HepG2 (cell line): ENCODE measurements at regions not wholly inside any gene's neighbourhood (a gene's known extent, or its start where the extent isn't known, plus 50 kb on each side); places are given as distances from the start of the nearest gene placed in this dataset.

Source experiments
- ISL2 ChIP-seq: sonication (generic); formaldehyde crosslinking; IDR thresholded peaks from 2 replicates; pipeline ENCODE4 v1.5.0; 2020; ENCODE audit warnings: missing genetic modification reagents
- NBN ChIP-seq: fragments of 450-650 bp; conservative IDR thresholded peaks from 2 replicates; pipeline ENCODE4 v1.6.1; 2017
- NFIC ChIP-seq: IDR thresholded peaks from 2 replicates; pipeline ENCODE4 v1.6.1; 2012; ENCODE audit warnings: mild to moderate bottlenecking, low read length, inconsistent platforms
- PRPF4 ChIP-seq: fragments of 200-400 bp; formaldehyde crosslinking; IDR thresholded peaks from 2 replicates; pipeline ENCODE4 v1.6.1; 2016; ENCODE audit warnings: low read length, low read depth; ENCODE audit not compliant: poor library complexity, severe bottlenecking
- ZMAT3 ChIP-seq: sonication (generic); formaldehyde crosslinking; conservative IDR thresholded peaks from 2 replicates; pipeline ENCODE4 v1.7.0; 2021; ENCODE audit warnings: missing genetic modification reagents
- ZNF549 ChIP-seq: sonication (generic); formaldehyde crosslinking; IDR thresholded peaks from 2 replicates; pipeline ENCODE4 v1.5.0; 2020; ENCODE audit warnings: missing genetic modification reagents
- TF ChIP-seq, protein P1 (sequence below): conservative IDR thresholded peaks from 2 replicates; pipeline ENCODE4 v1.6.1; 2018; ENCODE audit warnings: missing genetic modification reagents
- TF ChIP-seq, protein P2 (sequence below): sonication (generic); formaldehyde crosslinking; IDR thresholded peaks from 2 replicates; pipeline ENCODE4 v1.4.0; 2020; ENCODE audit warnings: missing genetic modification reagents, borderline replicate concordance
- TF ChIP-seq, protein P3 (sequence below): sonication (generic); formaldehyde crosslinking; IDR thresholded peaks from 2 replicates; pipeline ENCODE4 v1.5.0; 2020; ENCODE audit warnings: mild to moderate bottlenecking, missing genetic modification reagents, moderate library complexity
- TF ChIP-seq, protein P4 (sequence below): sonication (generic); formaldehyde crosslinking; IDR thresholded peaks from 2 replicates; pipeline ENCODE4 v1.4.0; 2020; ENCODE audit warnings: missing genetic modification reagents

DNA sequence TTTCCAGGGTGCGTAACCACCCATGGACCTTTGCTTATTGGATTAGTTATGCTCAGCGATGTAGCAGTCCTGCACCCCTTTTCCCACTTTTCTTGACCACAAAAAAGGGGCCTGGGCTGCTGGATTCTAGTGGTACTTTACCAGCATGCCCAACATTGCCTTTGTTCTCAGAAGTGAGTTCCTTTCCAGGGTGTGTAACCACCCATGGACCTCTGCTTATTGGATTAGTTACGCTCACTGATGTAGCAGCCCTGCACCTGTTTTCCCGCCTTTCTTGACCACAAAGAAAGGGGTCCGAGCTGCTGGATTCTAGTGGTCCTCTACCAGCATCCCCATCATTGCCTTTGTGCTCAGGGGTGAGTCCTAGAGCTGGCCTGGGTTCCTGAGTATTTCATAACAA, 138.2 kb downstream of the COX18 start:
- no peak for TF ChIP-seq PRPF4
- TF ChIP-seq, protein P1, sequence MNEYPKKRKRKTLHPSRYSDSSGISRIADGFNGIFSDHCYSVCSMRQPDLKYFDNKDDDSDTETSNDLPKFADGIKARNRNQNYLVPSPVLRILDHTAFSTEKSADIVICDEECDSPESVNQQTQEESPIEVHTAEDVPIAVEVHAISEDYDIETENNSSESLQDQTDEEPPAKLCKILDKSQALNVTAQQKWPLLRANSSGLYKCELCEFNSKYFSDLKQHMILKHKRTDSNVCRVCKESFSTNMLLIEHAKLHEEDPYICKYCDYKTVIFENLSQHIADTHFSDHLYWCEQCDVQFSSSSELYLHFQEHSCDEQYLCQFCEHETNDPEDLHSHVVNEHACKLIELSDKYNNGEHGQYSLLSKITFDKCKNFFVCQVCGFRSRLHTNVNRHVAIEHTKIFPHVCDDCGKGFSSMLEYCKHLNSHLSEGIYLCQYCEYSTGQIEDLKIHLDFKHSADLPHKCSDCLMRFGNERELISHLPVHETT (CRISPR knock-in tag), result no peak
- TF ChIP-seq, protein P2, sequence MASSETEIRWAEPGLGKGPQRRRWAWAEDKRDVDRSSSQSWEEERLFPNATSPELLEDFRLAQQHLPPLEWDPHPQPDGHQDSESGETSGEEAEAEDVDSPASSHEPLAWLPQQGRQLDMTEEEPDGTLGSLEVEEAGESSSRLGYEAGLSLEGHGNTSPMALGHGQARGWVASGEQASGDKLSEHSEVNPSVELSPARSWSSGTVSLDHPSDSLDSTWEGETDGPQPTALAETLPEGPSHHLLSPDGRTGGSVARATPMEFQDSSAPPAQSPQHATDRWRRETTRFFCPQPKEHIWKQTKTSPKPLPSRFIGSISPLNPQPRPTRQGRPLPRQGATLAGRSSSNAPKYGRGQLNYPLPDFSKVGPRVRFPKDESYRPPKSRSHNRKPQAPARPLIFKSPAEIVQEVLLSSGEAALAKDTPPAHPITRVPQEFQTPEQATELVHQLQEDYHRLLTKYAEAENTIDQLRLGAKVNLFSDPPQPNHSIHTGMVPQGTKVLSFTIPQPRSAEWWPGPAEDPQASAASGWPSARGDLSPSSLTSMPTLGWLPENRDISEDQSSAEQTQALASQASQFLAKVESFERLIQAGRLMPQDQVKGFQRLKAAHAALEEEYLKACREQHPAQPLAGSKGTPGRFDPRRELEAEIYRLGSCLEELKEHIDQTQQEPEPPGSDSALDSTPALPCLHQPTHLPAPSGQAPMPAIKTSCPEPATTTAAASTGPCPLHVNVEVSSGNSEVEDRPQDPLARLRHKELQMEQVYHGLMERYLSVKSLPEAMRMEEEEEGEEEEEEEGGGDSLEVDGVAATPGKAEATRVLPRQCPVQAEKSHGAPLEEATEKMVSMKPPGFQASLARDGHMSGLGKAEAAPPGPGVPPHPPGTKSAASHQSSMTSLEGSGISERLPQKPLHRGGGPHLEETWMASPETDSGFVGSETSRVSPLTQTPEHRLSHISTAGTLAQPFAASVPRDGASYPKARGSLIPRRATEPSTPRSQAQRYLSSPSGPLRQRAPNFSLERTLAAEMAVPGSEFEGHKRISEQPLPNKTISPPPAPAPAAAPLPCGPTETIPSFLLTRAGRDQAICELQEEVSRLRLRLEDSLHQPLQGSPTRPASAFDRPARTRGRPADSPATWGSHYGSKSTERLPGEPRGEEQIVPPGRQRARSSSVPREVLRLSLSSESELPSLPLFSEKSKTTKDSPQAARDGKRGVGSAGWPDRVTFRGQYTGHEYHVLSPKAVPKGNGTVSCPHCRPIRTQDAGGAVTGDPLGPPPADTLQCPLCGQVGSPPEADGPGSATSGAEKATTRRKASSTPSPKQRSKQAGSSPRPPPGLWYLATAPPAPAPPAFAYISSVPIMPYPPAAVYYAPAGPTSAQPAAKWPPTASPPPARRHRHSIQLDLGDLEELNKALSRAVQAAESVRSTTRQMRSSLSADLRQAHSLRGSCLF (CRISPR knock-in tag), result no peak
- no peak for TF ChIP-seq ZMAT3 (CRISPR knock-in tag)
- TF ChIP-seq ZNF549 (CRISPR knock-in tag), result no peak
- no peak for TF ChIP-seq ISL2 (CRISPR knock-in tag)
- TF ChIP-seq, protein P3, sequence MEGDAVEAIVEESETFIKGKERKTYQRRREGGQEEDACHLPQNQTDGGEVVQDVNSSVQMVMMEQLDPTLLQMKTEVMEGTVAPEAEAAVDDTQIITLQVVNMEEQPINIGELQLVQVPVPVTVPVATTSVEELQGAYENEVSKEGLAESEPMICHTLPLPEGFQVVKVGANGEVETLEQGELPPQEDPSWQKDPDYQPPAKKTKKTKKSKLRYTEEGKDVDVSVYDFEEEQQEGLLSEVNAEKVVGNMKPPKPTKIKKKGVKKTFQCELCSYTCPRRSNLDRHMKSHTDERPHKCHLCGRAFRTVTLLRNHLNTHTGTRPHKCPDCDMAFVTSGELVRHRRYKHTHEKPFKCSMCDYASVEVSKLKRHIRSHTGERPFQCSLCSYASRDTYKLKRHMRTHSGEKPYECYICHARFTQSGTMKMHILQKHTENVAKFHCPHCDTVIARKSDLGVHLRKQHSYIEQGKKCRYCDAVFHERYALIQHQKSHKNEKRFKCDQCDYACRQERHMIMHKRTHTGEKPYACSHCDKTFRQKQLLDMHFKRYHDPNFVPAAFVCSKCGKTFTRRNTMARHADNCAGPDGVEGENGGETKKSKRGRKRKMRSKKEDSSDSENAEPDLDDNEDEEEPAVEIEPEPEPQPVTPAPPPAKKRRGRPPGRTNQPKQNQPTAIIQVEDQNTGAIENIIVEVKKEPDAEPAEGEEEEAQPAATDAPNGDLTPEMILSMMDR (CRISPR knock-in tag), result no peak
- TF ChIP-seq, protein P4, sequence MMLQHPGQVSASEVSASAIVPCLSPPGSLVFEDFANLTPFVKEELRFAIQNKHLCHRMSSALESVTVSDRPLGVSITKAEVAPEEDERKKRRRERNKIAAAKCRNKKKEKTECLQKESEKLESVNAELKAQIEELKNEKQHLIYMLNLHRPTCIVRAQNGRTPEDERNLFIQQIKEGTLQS (CRISPR knock-in tag), result no peak
- TF ChIP-seq NFIC, result no peak
- TF ChIP-seq NBN, result no peak
